GM18861 (cell line): ENCODE measurements at regions not wholly inside any gene's neighbourhood (a gene's known extent, or its start where the extent isn't known, plus 50 kb on each side); places are given as distances from the start of the nearest gene placed in this dataset.

Experiments
- ATAC-seq: cut with Tn5 transposase; IDR thresholded peaks from one replicate; pipeline ENCODE4 v1.9.1; 2021; ENCODE audit not compliant: unreplicated experiment

DNA sequence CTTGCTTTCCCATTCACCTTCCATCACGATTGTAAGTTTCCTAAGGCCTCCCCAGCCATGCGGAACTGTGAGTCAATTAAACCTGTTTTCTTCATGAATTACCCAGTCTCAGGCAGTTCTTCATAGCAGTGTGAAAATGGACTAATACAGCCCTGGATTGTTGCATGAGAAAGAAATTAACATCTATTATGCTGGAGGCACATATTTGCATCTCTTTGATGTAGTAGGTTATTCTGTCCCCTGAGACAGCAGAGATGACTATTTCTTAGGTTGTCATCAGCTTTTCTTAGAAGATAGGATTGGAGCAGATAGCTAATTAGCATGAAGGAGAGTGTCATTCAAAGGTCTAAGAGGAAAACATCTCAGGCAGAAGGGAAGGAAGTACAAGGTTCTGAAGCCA lies 166.2 kb downstream of the OMA1 start:
- ATAC-seq = no peak

- ATAC-seq = no peak
These were observed 179.3 kb downstream of the OMA1 start for GRCh38 chr1:58367217-58367616.

GRCh38 chr1:58365328-58365727 lies 181.2 kb downstream of the OMA1 start:
- ATAC-seq = no peak

DNA sequence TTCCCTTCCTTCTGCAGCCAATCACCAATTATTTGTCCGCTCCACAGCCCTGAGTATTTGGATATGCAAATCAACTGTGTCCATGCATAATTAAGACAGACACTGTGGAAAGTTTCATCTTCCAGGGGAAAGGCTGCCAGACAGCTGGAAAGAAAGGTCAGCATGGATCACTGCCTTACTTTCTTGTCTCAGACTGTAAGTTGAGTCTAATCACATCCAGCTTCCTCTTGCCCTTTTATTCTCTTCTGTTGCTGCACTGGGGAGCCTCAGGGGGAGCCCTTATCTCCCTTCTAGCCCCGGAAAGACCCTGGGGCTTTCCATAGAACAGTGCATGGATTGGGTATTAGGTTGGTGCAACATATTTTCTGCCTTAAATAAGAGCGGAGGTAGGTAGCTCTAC lies 182.9 kb downstream of the OMA1 start:
- no peak for ATAC-seq

DNA sequence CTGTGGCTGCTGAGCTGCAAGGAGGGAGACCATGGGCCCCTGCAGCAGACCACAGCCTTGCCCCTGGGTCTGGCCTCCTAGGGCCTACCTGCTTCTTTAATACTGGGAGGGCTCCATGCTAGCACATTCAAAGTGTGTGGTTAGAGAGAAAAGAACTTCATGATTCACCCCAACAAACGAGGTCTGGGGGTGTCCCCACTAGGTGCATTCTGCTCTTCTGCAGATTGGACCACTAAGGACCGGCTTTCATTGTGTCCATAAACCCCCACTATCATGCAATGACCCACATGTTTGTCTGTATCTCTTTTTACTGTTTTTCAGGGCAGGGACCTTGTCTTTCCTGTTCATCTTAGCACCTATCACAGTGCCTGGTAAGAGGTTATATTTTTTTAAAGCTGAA lies 185.4 kb downstream of the OMA1 start:
- ATAC-seq = no peak

- ATAC-seq = no peak
These were observed 188.2 kb downstream of the OMA1 start for GRCh38 chr1:58358346-58358745.

DNA sequence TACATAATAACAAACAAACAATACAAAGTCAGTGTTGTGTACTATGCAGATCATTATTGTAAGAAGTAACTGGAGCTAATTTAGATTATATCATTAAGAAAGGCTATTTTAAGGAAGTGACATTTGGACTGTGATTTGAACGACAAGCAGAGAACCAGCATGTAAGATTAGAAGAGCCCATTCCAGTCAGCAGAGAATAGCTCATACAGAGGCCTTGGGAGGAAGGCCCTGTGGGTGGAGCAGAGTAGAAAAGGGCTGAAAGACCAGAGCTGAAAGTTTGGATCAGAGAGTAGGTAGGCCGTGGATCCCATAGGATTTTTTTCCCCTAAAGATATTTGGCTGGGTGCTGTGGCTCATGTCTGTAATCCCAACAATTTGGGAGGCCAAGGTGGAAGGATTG lies 190.1 kb downstream of the OMA1 start:
- no peak for ATAC-seq

GRCh38 chr1:58353168-58353567 lies 193.4 kb downstream of the OMA1 start:
- ATAC-seq = no peak

GRCh38 chr1:58352476-58353092 lies 193.9 kb downstream of the OMA1 start:
- ATAC-seq = no peak

- ATAC-seq = no peak
These were observed 200.5 kb downstream of the OMA1 start for GRCh38 chr1:58346036-58346355.

DNA sequence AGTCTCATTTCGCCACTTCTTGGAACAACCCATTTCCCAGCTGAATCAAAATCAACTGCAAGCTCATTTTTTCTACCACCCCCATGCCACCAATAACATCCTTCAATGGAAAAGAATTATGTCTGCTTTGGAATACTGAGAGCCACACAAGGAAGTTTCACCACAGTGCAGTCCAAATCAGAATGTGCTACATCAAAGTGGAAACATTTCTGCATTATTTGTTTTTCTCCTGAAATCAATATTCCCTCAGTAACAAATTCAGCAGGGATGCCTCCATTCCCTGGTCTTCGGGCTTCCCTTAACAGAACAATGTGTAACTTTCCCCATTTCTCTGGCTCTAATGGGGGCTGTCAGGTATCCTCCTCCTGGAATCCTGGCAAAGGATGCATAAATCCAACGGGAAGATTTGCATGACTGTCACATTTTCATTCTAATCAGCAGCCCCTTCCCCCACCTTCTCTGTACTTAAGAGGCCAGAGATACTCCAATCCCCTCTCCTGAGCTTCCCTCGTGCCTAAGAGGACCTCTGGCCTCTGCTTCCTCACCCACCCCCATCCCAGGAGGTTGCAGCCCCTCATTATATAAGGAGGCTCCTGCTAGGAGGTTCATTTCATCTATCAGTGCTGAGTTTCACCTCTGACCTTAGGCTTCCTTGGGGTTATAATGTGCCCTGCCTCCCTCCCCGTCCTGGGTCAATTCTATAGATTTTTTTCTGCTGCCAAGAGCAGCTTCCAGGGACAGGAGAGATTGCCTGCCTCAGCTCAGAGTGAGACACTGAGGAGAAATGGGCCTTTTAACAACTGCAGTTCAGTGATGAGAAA lies 201.1 kb downstream of the OMA1 start:
- no peak for ATAC-seq

DNA sequence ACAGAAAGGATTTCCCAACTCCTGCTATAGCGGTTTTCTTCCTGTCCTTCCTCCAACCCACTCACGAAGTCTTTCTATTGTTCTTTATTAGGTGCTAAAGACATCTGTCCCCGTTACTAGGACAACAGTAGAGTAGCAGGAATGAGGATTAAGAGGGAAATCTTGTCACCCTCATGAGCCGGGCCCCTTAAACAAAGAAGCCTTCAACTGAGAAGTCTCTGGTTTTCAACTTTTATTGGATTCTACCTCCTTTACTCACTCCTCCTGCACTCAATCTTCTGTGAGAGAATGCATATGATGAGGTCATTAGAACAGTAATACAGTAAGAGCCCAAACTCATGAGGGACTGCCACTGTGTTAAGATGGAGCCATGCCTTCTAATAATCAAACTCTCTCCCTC lies 206.3 kb downstream of the OMA1 start:
- no peak for ATAC-seq

- no peak for ATAC-seq
These were observed 208.4 kb downstream of the OMA1 start for GRCh38 chr1:58338081-58338480.

- no peak for ATAC-seq
These were observed 213.0 kb downstream of the OMA1 start for GRCh38 chr1:58333511-58333910.

DNA sequence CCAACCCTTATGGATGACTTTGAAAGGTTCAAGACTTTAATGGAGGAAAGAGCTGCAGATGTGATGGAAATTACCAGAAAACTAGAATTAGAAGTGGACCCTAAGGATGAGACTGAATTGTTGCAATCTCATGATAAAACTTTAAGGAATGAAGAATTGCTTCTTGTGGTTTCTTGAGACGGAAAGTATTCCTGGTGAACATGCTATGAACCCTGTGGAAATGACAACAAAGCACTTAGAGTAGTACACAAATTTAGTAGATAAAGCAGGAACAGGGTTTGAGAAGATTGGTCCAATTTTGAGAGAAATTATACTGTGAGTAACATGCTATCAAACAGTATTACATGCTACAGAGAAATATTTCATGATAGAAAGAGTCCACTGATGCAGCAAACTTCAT lies 215.4 kb downstream of the OMA1 start:
- ATAC-seq = no peak

DNA sequence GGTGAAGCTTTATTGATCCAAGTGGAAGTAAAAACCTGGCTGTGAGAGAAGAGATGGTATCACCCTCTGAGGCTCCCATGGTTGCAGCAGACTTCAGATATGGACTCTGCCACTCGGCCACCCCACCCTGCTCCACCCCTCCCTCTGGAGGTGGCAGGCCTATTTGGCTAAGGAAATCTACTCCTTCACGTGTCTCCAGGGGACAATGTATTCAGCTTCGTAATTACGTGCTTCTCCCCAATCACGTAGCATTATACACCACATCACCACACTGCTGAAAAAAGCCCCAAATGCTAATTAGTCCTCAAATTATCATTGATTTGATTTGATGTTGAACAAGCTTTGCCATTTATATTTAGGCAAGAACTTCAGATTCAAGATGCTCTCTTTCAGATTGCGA lies 220.7 kb downstream of the OMA1 start:
- ATAC-seq = no peak

DNA sequence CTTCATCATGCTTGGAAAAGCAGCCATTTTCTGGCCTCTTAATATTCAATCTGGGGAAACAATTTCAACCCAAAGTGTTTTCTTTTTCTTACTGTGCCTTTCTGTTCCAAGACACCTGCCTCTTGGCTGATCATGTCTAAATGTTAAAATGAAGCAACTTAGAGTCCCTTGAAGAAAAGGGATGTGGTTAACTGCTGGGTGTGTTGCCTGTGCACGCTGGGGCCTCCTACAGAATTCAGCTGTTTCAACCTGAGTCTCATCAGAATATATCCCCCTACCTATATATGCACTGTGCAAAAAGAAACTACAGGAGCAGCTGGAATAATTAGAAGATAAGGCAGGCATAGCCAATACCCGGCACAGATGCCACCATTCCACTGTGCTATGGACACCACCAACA lies 222.0 kb downstream of the OMA1 start:
- no peak for ATAC-seq

GRCh38 chr1:58318157-58319005 lies 228.1 kb downstream of the OMA1 start:
- no peak for ATAC-seq

- ATAC-seq = no peak
These were observed 228.8 kb downstream of the OMA1 start for GRCh38 chr1:58317694-58318093.

- ATAC-seq = no peak
These were observed 229.4 kb downstream of the OMA1 start for GRCh38 chr1:58317086-58317485.

GRCh38 chr1:58316141-58316540 lies 230.4 kb downstream of the OMA1 start:
- ATAC-seq = no peak

DNA sequence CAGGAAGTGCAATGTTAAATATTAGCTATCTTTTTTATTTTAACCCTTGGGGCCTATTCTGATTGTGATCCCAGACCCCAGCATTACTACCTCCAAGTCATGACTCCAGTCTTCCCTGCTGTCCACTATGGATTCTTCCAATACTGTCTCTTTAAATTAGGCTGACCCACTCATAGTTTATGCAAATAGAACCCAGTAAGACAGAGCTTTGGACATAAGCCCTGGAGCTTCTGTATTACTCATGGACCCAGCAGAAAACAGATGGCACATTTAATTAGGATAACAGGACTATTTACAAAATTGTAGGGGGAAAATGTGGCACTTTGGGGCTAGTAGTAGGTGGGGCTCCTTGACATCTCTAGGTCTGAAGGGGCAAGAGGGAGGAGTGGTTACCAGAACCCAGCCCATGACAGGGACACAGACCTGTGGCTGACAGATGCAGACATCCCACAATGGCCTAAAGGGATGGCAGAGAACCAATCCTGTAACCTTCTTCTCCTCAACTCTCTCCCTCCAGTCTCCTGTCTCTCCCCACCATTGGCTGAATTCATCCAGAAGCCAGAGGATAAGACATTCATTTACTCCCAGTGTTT lies 233.5 kb downstream of the OMA1 start:
- no peak for ATAC-seq
